HepG2 (cell line): ENCODE measurements at regions not wholly inside any gene's neighbourhood (a gene's known extent, or its start where the extent isn't known, plus 50 kb on each side); places are given as distances from the start of the nearest gene placed in this dataset.
A peak's percentile ranks its signal among the peaks of the same experiment; 100 is the strongest.

ENCODE experiments used
- AHR ChIP-seq: IDR thresholded peaks from 2 replicates; pipeline ENCODE4 v1.6.1; 2018; ENCODE audit warnings: missing genetic modification reagents, missing compliant biosample characterization
- ATAD3A ChIP-seq: sonication (generic); formaldehyde crosslinking; IDR thresholded peaks from 2 replicates; pipeline ENCODE4 v1.4.0; 2020; ENCODE audit warnings: missing genetic modification reagents
- E2F2 ChIP-seq: sonication (generic); formaldehyde crosslinking; IDR thresholded peaks from 2 replicates; pipeline ENCODE4 v1.4.0; 2020; ENCODE audit warnings: missing genetic modification reagents, borderline replicate concordance
- HNF4G ChIP-seq, 2 experiments: sonication (generic) in 1 of 2; formaldehyde crosslinking in 1 of 2; IDR thresholded peaks; 2 replicates each; pipeline versions ENCODE4 v1.4.0 to v1.6.1; 2011 to 2020; ENCODE audit warnings: borderline replicate concordance in 2 of 2, low read depth in 2 of 2, mild to moderate bottlenecking in 2 of 2, low read length in 1 of 2, missing genetic modification reagents in 1 of 2, moderate library complexity in 1 of 2
- KLF6 ChIP-seq: IDR thresholded peaks from 2 replicates; pipeline ENCODE4 v1.8.0; 2016; ENCODE audit warnings: missing biosample characterization, missing genetic modification reagents
- MBD4 ChIP-seq: IDR thresholded peaks from 2 replicates; pipeline ENCODE4 v1.6.1; 2012; ENCODE audit warnings: low read length, inconsistent platforms, borderline replicate concordance
- NFE2L2 ChIP-seq: fragments of 150-350 bp; IDR thresholded peaks from 2 replicates; pipeline ENCODE4 v1.6.1; 2014; ENCODE audit warnings: low read length
- ZFP90 ChIP-seq: sonication (generic); formaldehyde crosslinking; IDR thresholded peaks from 2 replicates; pipeline ENCODE4 v1.8.0; 2022; ENCODE audit warnings: missing genetic modification reagents, mild to moderate bottlenecking, inconsistent platforms, borderline replicate concordance
- ZNF616 ChIP-seq: sonication (generic); formaldehyde crosslinking; IDR thresholded peaks from 2 replicates; pipeline ENCODE4 v1.5.0; 2020; ENCODE audit warnings: low read depth, mild to moderate bottlenecking, missing genetic modification reagents
- ZNF644 ChIP-seq: IDR thresholded peaks from 2 replicates; pipeline ENCODE4 v1.6.1; 2016; ENCODE audit warnings: low read depth
- ZNF770 ChIP-seq: sonication (generic); formaldehyde crosslinking; IDR thresholded peaks from 2 replicates; pipeline ENCODE4 v1.5.0; 2020; ENCODE audit warnings: mild to moderate bottlenecking, missing genetic modification reagents
- ZNF883 ChIP-seq: sonication (generic); formaldehyde crosslinking; IDR thresholded peaks from 2 replicates; pipeline ENCODE4 v1.5.1; 2020; ENCODE audit warnings: mild to moderate bottlenecking, missing genetic modification reagents; ENCODE audit errors: not compliant biosample characterization
- TF ChIP-seq, protein P1 (sequence below): sonication (generic); formaldehyde crosslinking; IDR thresholded peaks from 2 replicates; pipeline ENCODE4 v1.4.0; 2020; ENCODE audit warnings: missing genetic modification reagents
- TF ChIP-seq, protein P2 (sequence below), 2 experiments: fragments of 450-650 bp in 1 of 2; sonication (generic) in 1 of 2; formaldehyde crosslinking in 1 of 2; IDR thresholded peaks; 2 replicates each; pipeline versions ENCODE4 v1.6.1 to v1.8.0; 2016 to 2022; ENCODE audit warnings: antibody characterized with exemption in 1 of 2, mild to moderate bottlenecking in 1 of 2, missing genetic modification reagents in 1 of 2

DNA sequence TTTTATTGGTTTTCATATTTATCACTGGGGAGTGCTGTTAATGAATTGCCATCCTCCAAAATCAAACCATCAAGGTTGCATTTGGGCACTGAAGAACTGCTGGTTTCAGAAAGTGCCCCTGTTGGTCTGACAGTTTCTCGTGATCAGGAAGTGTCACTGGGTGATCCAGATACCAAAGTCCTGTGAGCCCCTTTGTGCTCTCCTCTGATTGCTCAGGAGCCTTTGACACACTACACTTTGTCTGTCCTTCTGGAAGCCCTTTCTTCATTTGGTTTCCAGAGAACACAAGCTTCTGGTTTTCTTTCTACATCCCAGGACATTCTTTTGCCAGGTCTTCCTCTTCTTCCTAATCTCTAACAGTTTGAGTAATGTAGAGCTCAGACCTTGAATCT is 165.8 kb upstream of the PROX1 start (continued):
- TF ChIP-seq, protein P1, sequence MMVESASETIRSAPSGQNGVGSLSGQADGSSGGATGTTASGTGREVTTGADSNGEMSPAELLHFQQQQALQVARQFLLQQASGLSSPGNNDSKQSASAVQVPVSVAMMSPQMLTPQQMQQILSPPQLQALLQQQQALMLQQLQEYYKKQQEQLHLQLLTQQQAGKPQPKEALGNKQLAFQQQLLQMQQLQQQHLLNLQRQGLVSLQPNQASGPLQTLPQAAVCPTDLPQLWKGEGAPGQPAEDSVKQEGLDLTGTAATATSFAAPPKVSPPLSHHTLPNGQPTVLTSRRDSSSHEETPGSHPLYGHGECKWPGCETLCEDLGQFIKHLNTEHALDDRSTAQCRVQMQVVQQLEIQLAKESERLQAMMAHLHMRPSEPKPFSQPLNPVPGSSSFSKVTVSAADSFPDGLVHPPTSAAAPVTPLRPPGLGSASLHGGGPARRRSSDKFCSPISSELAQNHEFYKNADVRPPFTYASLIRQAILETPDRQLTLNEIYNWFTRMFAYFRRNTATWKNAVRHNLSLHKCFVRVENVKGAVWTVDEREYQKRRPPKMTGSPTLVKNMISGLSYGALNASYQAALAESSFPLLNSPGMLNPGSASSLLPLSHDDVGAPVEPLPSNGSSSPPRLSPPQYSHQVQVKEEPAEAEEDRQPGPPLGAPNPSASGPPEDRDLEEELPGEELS = 0 out of 2 replicates have a peak, but pooled peaks have one; percentile 5
- TF ChIP-seq MBD4 (0 out of 2 replicates have a peak, but pooled peaks have one; percentile 20), ZNF616 (CRISPR knock-in tag) (no peak), HNF4G (IDR thresholded peaks at IDR 0.05; ENCODE audit: borderline replicate concordance, low read depth, low read length) (0 out of 2 replicates have a peak, but pooled peaks have one; percentile 19), HNF4G (CRISPR knock-in tag; IDR thresholded peaks at IDR 0.05; ENCODE audit: borderline replicate concordance, low read depth) (no peak), ZNF883 (no peak), E2F2 (CRISPR knock-in tag) (no peak), ZNF644 (CRISPR knock-in tag) (no peak), ZFP90 (CRISPR knock-in tag) (no peak), ZNF770 (CRISPR knock-in tag) (no peak), AHR (no peak), ATAD3A (CRISPR knock-in tag) (no peak), KLF6 (CRISPR knock-in tag) (no peak), NFE2L2 (no peak)
- TF ChIP-seq, protein P2, sequence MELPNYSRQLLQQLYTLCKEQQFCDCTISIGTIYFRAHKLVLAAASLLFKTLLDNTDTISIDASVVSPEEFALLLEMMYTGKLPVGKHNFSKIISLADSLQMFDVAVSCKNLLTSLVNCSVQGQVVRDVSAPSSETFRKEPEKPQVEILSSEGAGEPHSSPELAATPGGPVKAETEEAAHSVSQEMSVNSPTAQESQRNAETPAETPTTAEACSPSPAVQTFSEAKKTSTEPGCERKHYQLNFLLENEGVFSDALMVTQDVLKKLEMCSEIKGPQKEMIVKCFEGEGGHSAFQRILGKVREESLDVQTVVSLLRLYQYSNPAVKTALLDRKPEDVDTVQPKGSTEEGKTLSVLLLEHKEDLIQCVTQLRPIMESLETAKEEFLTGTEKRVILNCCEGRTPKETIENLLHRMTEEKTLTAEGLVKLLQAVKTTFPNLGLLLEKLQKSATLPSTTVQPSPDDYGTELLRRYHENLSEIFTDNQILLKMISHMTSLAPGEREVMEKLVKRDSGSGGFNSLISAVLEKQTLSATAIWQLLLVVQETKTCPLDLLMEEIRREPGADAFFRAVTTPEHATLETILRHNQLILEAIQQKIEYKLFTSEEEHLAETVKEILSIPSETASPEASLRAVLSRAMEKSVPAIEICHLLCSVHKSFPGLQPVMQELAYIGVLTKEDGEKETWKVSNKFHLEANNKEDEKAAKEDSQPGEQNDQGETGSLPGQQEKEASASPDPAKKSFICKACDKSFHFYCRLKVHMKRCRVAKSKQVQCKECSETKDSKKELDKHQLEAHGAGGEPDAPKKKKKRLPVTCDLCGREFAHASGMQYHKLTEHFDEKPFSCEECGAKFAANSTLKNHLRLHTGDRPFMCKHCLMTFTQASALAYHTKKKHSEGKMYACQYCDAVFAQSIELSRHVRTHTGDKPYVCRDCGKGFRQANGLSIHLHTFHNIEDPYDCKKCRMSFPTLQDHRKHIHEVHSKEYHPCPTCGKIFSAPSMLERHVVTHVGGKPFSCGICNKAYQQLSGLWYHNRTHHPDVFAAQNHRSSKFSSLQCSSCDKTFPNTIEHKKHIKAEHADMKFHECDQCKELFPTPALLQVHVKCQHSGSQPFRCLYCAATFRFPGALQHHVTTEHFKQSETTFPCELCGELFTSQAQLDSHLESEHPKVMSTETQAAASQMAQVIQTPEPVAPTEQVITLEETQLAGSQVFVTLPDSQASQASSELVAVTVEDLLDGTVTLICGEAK (IDR thresholded peaks at IDR 0.05) = no peak
- TF ChIP-seq, protein P2 (CRISPR knock-in tag; IDR thresholded peaks at IDR 0.05) = no peak
